Neural cell (in vitro differentiated cells): ENCODE measurements at regions not wholly inside any gene's neighbourhood (a gene's known extent, or its start where the extent isn't known, plus 50 kb on each side); places are given as distances from the start of the nearest gene placed in this dataset.

Experiments used
- H2AFZ ChIP-seq: fragments of 200-600, 300-800 bp; sonication (generic), shearing (Covaris generic); 2 replicates; pipeline ENCODE4 v1.6.0; 2014; ENCODE audit warnings: low read depth, mild to moderate bottlenecking, antibody characterized with exemption, low read length, moderate library complexity
- H3F3A ChIP-seq: fragments of 200-600 bp; shearing (Covaris generic); 2 replicates; pipeline ENCODE4 v1.6.1; 2016; ENCODE audit warnings: mild to moderate bottlenecking, moderate library complexity, mixed read lengths, antibody characterized with exemption, low read length; ENCODE audit not compliant: insufficient read depth, poor library complexity, severe bottlenecking
- H3K27ac ChIP-seq: fragments of 200-600, 300-800 bp; sonication (generic), shearing (Covaris generic); 2 replicates; pipeline ENCODE4 v1.5.1; 2014; ENCODE audit warnings: mild to moderate bottlenecking, low read length, moderate library complexity
- H3K27me3 ChIP-seq: fragments of 300-800, 200-600 bp; sonication (generic), shearing (Covaris generic); 2 replicates; pipeline ENCODE4 v1.6.0; 2014; ENCODE audit warnings: mild to moderate bottlenecking, low read depth, low read length, moderate library complexity; ENCODE audit not compliant: insufficient read depth
- H3K36me3 ChIP-seq: fragments of 300-800, 200-600 bp; sonication (generic), shearing (Covaris generic); 2 replicates; pipeline ENCODE4 v1.5.1; 2014; ENCODE audit warnings: mild to moderate bottlenecking, antibody characterized with exemption, low read length, moderate library complexity; ENCODE audit not compliant: insufficient read depth
- H3K4me2 ChIP-seq: fragments of 300-800, 200-600 bp; sonication (generic), shearing (Covaris generic); 2 replicates; pipeline ENCODE4 v1.6.0; 2014; ENCODE audit warnings: mild to moderate bottlenecking, low read length
- H3K4me3 ChIP-seq: fragments of 300-800, 200-600 bp; sonication (generic), shearing (Covaris generic); 2 replicates; pipeline ENCODE4 v1.5.1; 2014; ENCODE audit warnings: mild to moderate bottlenecking, low read length, moderate library complexity
- H3K79me2 ChIP-seq: fragments of 200-600 bp; shearing (Covaris generic); replicated peaks from 2 replicates; pipeline ENCODE4 v1.6.0; 2014; ENCODE audit warnings: mild to moderate bottlenecking, low read length, moderate library complexity; ENCODE audit not compliant: insufficient read depth
- H3K9ac ChIP-seq: fragments of 300-800, 200-600 bp; sonication (generic), shearing (Covaris generic); 2 replicates; pipeline ENCODE4 v1.6.1; 2016; ENCODE audit warnings: mild to moderate bottlenecking, low read length, mixed read lengths
- H3K9me2 ChIP-seq: fragments of 200-600 bp; shearing (Covaris generic); 2 replicates; pipeline ENCODE4 v1.6.1; 2016; ENCODE audit warnings: mild to moderate bottlenecking, low read length, mixed read lengths; ENCODE audit not compliant: insufficient read depth
- H3K9me3 ChIP-seq: fragments of 200-600, 300-800 bp; sonication (generic), shearing (Covaris generic); 2 replicates; pipeline ENCODE4 v1.6.1; 2016; ENCODE audit warnings: mild to moderate bottlenecking, mixed run types, low read length, moderate library complexity, mixed read lengths
- H4K20me1 ChIP-seq: fragments of 200-600 bp; shearing (Covaris generic); 2 replicates; pipeline ENCODE4 v1.6.1; 2016; ENCODE audit warnings: mild to moderate bottlenecking, mixed run types; ENCODE audit not compliant: insufficient read depth
- CTCF ChIP-seq: fragments of 450-650 bp; IDR thresholded peaks from 2 replicates; pipeline ENCODE4 v1.5.1; 2014; ENCODE audit warnings: antibody characterized with exemption, mild to moderate bottlenecking, moderate library complexity; ENCODE audit not compliant: poor library complexity, severe bottlenecking
- EP300 ChIP-seq: fragments of 450-650 bp; conservative IDR thresholded peaks from 2 replicates; pipeline ENCODE4 v1.6.1; 2014; ENCODE audit warnings: antibody characterized with exemption, mild to moderate bottlenecking, moderate library complexity; ENCODE audit not compliant: poor library complexity, severe bottlenecking
- EZH2 ChIP-seq: fragments of 200-600, 300-800 bp; shearing (Covaris generic), sonication (generic); IDR thresholded peaks from 2 replicates; pipeline ENCODE4 v1.6.1; 2014; ENCODE audit warnings: antibody characterized with exemption, low read length, borderline replicate concordance, mild to moderate bottlenecking; ENCODE audit not compliant: insufficient read depth, poor library complexity, severe bottlenecking
- MXI1 ChIP-seq: fragments of 450-650 bp; conservative IDR thresholded peaks from 2 replicates; pipeline ENCODE4 v1.6.1; 2014; ENCODE audit warnings: antibody characterized with exemption, mild to moderate bottlenecking; ENCODE audit not compliant: poor library complexity, severe bottlenecking
- POLR2AphosphoS5 ChIP-seq: IDR thresholded peaks from 2 replicates; pipeline ENCODE4 v1.6.1; 2012
- RAD21 ChIP-seq: fragments of 450-650 bp; conservative IDR thresholded peaks from 2 replicates; pipeline ENCODE4 v1.6.1; 2014; ENCODE audit warnings: antibody characterized with exemption, mild to moderate bottlenecking, moderate library complexity
- REST ChIP-seq: IDR thresholded peaks from 2 replicates; pipeline ENCODE4 v1.6.1; 2012; ENCODE audit warnings: borderline replicate concordance
- SMC3 ChIP-seq: fragments of 450-650 bp; conservative IDR thresholded peaks from 2 replicates; pipeline ENCODE4 v1.6.1; 2014; ENCODE audit warnings: antibody characterized with exemption, mild to moderate bottlenecking, moderate library complexity; ENCODE audit not compliant: poor library complexity
- TAF1 ChIP-seq: IDR thresholded peaks from 2 replicates; pipeline ENCODE4 v1.6.1; 2012; ENCODE audit warnings: low read depth

GRCh38 chr21:29423099-29423870 lies 124.6 kb downstream of the BACH1 start:
- no peak overlapping the region for H2AFZ ChIP-seq
- H3K79me2 ChIP-seq: no peaks in the 10 kb centered on the region
- H3K27me3 ChIP-seq: no peaks in the 10 kb centered on the region
- no peaks in the 10 kb centered on the region for H3F3A ChIP-seq
- H3K4me2 ChIP-seq: no peak overlapping the region
- no peaks in the 10 kb centered on the region for H4K20me1 ChIP-seq
- no peaks in the 10 kb centered on the region for H3K36me3 ChIP-seq
- H3K27ac ChIP-seq: no peak overlapping the region
- no peak overlapping the region for H3K9ac ChIP-seq
- no peak for TF ChIP-seq POLR2AphosphoS5
- no peak for TF ChIP-seq EP300
- TF ChIP-seq CTCF: no peak
- no peak for TF ChIP-seq MXI1
- no peak for TF ChIP-seq TAF1
- TF ChIP-seq EZH2: no peak
- TF ChIP-seq SMC3: no peak
- no peak for TF ChIP-seq RAD21
- no peak for TF ChIP-seq REST
- no peaks in the 10 kb centered on the region for H3K9me2 ChIP-seq
- H3K9me3 ChIP-seq: no peaks in the 10 kb centered on the region
- H3K4me3 ChIP-seq: no peak overlapping the region

GRCh38 chr21:29424728-29425127 lies 126.0 kb downstream of the BACH1 start:
- no peaks in the 10 kb centered on the region for H3K36me3 ChIP-seq
- H4K20me1 ChIP-seq: no peaks in the 10 kb centered on the region
- no peaks in the 10 kb centered on the region for H3F3A ChIP-seq
- H3K9me3 ChIP-seq: no peaks in the 10 kb centered on the region
- H3K4me2 ChIP-seq: no peak overlapping the region
- H3K27ac ChIP-seq: no peak overlapping the region
- H3K27me3 ChIP-seq: no peaks in the 10 kb centered on the region
- TF ChIP-seq POLR2AphosphoS5: no peak
- no peak for TF ChIP-seq MXI1
- no peak overlapping the region for H2AFZ ChIP-seq
- no peaks in the 10 kb centered on the region for H3K9me2 ChIP-seq
- no peak overlapping the region for H3K9ac ChIP-seq
- H3K4me3 ChIP-seq: no peak overlapping the region
- no peaks in the 10 kb centered on the region for H3K79me2 ChIP-seq
